Fibroblast of lung (primary cell): ENCODE measurements at regions not wholly inside any gene's neighbourhood (a gene's known extent, or its start where the extent isn't known, plus 50 kb on each side); places are given as distances from the start of the nearest gene placed in this dataset.
"Not testable (repeated sequence)": the region's sequence is repeated elsewhere in the genome, so short reads cannot be mapped to it uniquely, and the experiment has no call there.

ENCODE experiments used
- CTCF ChIP-seq, 2 donors: IDR thresholded peaks in 1 of 2; conservative IDR thresholded peaks in 1 of 2; 1 replicate in 1 of 2; 2 replicates in 1 of 2; pipeline ENCODE4 v1.5.1; 2011 to 2012; ENCODE audit warnings: low read length in 2 of 2, control low read depth in 1 of 2, inconsistent platforms in 1 of 2, low read depth in 1 of 2, mild to moderate bottlenecking in 1 of 2
- EZH2 ChIP-seq: IDR thresholded peaks from 2 replicates; pipeline ENCODE4 v1.5.1; 2012; ENCODE audit warnings: low read length, control low read depth, mild to moderate bottlenecking; ENCODE audit errors: missing control alignments

- not testable (repeated sequence) for TF ChIP-seq CTCF (conservative IDR thresholded peaks at IDR 0.05 in 1 of 2, IDR thresholded peaks at IDR 0.05 in 1 of 2; ENCODE audit: low read depth in 1 of 2, low read length in 2 of 2); EZH2
Measured at GRCh38 chr1:106389160-106389559, 667.3 kb upstream of the PRMT6 start.
